ENCODE measurements at regions not wholly inside any gene's neighbourhood (a gene's known extent, or its start where the extent isn't known, plus 50 kb on each side); places are given as distances from the start of the nearest gene placed in this dataset.

DNA sequence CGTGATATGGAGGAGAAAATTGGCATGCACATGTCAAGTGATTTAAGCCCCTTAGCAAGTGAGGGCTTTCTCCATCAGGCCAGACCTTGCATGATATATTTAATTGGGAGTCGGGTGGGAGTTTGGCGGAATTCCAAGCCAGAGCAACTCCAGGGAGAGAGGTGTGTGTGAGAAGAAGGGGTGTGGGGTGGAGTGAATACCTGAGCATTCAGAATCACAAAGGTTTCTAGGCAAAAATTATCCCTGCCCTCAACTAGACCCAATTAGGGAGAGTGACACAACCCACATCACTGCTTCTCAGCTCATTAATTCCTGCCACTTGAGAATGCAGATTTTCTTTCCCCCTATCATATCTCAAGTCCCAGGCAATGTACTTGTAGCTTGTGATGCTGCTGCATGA is 279.7 kb upstream of the TUT7 start:
- TF ChIP-seq, protein P1, sequence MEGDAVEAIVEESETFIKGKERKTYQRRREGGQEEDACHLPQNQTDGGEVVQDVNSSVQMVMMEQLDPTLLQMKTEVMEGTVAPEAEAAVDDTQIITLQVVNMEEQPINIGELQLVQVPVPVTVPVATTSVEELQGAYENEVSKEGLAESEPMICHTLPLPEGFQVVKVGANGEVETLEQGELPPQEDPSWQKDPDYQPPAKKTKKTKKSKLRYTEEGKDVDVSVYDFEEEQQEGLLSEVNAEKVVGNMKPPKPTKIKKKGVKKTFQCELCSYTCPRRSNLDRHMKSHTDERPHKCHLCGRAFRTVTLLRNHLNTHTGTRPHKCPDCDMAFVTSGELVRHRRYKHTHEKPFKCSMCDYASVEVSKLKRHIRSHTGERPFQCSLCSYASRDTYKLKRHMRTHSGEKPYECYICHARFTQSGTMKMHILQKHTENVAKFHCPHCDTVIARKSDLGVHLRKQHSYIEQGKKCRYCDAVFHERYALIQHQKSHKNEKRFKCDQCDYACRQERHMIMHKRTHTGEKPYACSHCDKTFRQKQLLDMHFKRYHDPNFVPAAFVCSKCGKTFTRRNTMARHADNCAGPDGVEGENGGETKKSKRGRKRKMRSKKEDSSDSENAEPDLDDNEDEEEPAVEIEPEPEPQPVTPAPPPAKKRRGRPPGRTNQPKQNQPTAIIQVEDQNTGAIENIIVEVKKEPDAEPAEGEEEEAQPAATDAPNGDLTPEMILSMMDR (conservative IDR thresholded peaks at IDR 0.05): no peak
- no peak for TF ChIP-seq ZFX (IDR thresholded peaks at IDR 0.05)
